Epithelial cell of prostate (primary cell): ENCODE measurements at regions not wholly inside any gene's neighbourhood (a gene's known extent, or its start where the extent isn't known, plus 50 kb on each side); places are given as distances from the start of the nearest gene placed in this dataset.

ENCODE experiments used
- DNase-seq: peaks from one replicate; pipeline ENCODE4 v3.0.0-alpha.2; 2011; ENCODE audit warnings: low read depth, low spot score
- H3K27ac ChIP-seq: fragments of 450-650 bp; 2 replicates; pipeline ENCODE4 v1.5.1; 2017; ENCODE audit warnings: mild to moderate bottlenecking

DNA sequence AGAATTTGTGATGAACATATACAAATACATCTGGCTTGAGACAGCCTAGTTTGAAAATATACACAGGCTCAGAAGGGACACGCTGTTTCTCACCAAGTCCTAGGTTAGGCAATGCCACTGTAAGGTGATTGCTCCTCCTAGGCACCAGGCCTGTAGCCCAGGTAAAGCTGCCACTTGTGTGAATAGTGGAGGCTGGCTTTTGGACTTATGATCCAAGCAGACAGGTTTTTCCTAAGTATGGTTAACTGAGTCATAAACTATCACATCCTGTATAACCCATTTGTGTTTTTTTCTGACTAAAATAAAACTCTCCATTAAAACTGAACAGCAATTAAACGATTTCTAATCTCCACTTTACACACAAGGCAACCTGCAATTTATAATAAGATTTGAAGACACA is 81.0 kb downstream of the SEMA4F start:
- DNase-seq: peak; percentile 56
- peak overlapping the region; percentile 89 for H3K27ac ChIP-seq

DNA sequence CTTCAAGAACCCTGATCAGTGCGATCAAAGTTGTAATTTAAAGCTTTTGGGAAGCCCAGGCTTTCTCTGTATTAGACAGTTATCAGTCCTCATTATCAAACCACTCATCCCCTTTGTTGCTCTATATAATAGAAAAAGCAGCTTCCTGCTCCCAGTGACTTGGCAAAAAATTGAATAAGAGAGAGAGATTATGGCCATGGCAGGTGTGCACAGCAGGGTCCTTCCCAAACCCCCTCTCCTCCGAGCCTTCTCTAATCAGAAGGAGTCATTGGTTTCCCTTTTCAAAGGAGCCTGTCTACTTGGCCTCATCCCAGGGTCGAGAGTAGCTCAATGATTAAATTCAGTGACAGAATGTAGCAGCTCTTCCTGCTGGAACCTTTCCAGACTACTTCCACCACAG is 81.5 kb downstream of the SEMA4F start:
- no peak for DNase-seq
- peak overlapping the region; percentile 89 for H3K27ac ChIP-seq

DNA sequence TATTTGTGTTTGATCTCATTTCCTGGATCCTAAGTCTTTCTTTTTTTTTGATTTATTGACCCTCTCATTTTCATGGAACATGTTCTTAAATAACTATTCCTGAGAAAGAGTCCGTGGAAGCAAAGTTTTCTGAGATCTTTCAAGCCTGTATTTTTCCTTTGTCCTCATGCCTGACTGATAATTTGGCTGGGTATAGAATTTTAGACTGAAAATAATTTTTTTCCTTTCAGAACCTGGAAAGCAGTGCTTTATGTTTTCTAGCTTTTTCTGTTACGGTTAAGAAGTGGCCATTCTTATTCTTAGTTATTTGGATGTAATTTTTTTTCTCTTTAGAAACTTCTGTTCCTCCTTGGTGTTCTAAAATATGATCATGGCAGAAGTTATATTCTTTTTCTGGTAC is 82.5 kb downstream of the SEMA4F start:
- no peak overlapping the region for H3K27ac ChIP-seq
- DNase-seq: no peak

DNA sequence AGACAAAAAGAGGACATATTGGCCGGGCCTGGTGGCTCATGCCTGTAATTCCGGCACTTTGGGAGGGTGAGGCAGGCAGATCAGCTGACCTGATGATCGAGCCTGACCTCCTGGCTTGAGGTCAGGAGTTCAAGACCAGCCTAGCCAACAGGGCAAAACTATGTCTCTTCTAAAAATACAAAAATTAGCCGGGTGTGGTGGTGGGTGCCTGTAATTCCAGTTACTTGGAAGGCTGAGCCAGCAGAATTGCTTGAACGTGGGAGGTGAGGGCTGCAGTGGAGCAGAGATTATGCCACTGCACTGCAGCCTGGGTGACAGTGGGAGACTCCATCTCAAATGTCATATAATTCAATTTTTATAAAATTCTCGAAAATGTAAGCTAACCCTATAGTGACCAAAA is 84.5 kb downstream of the SEMA4F start:
- no peak overlapping the region for H3K27ac ChIP-seq
- no peak for DNase-seq

DNA sequence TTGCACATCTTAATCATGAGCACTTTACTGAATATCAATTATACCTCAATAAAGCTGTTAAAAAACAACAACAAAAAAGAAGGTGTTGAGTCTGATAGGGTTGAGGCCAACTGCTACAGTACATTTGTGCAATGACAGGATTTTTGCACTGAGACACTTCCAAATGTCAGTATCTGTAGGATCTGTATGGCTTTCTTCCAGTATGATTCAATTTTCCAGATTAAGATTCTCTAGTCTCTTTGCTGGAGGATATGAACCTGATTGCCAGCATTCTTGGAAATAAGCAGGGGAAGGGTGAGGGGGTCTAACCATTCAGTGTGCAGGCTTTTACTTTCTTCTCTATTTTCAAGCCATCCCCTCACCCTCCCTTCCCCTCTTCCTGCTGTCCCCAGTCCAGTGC is 85.1 kb downstream of the SEMA4F start:
- H3K27ac ChIP-seq: peak overlapping the region; percentile 98

GRCh38 chr2:74739733-74740241 is 85.7 kb downstream of the SEMA4F start:
- no peak for DNase-seq
- H3K27ac ChIP-seq: peak overlapping the region; percentile 98

More for the DNA sequence above, 85.1 kb downstream of the SEMA4F start:
- DNase-seq: no peak

DNA sequence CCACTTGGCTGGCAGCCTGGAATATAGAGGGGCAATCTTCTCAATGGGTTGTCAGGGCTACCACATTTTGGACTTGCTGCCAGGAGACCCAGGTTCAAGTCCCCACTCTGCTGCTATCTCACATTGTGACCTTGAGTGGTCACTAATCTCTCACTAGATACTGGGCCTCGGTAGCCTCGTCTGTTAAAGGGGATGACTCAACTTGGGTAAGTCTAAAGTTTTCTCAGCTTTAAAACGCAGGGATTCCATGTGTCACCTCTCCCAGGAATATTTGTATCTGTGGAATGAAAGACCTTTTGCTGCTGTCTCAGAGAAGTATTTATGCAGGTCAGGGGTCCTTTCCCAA is 86.3 kb downstream of the SEMA4F start:
- peak; percentile 20 for DNase-seq
- peak overlapping the region; percentile 98 for H3K27ac ChIP-seq

DNA sequence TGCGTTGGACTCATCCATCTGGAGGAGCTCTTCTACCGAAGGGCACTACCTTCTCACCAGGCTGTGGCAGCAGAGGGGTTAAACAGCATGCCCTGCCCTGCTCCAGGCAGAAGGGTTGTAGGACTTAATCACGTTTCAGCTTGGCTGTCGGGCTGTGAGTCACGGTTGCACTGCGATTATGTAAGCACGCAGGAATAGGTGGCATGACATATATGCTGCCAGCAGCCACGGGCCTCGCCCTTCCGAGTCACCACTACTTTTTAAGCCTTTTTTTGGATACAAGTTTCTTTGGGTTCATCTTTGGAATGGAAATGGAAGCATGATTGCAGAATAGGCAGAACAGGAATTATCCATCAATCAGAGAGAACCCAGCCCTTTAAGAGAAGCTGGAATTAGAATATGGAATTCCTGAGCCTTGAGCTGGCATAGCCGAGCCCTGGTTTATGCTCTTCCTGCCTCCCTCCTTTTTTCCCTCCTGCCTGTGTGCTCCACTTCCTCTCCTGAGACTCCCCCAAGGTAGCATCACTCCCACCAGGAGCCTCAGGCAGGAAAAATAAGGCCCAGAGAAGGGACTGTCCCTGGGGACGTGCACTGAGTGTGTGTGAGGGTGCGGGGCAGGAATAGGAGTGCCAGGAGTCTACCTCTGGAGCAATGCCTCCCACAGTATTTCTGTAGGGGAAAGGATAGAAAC is 86.8 kb downstream of the SEMA4F start:
- peak; percentile 95 for DNase-seq
- H3K27ac ChIP-seq: peak overlapping the region; percentile 98

- peak overlapping the region; percentile 98 for H3K27ac ChIP-seq
- DNase-seq: no peak
These were observed 87.6 kb downstream of the SEMA4F start for GRCh38 chr2:74741629-74742028.

DNA sequence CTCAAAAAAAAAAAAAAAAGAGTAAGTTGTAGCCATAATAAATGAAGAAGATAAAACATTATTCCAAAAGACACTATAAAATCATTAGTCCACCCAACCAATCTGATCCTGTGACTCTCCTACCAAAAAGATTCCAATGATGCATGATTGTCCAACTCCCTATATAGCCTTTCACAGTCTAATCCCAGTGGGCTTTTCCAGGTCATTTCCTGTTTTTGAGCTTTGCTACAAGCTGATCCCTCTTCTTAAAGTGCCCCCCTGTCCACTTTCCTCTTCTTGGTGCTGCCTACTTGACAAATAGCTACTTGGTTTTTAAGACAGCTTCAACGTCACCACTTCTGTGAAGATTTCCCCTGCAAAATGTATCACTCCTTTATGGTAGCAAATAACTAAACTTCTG is 88.4 kb downstream of the SEMA4F start:
- no peak overlapping the region for H3K27ac ChIP-seq
- DNase-seq: no peak

GRCh38 chr2:74743039-74743438 is 89.0 kb downstream of the SEMA4F start:
- no peak overlapping the region for H3K27ac ChIP-seq
- no peak for DNase-seq

DNA sequence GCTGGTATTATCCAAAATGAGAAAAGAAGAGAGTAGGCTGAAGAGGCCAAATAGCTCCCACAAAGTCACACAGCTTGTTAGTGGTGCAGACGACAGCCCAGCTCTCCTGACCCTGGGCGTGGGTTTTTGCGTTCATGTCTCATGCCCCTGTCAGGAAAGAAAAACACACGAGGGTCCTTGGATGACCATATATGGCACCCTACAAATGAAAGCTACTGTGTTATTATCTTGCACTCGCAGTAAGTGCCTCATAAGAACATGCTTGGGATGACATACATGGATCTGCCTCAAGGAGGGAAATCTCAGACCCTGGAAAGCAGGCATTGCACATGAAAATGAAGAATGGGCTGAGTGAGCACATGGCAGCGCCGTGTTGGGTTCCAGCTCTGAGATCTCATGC is 89.7 kb downstream of the SEMA4F start:
- no peak for DNase-seq
- H3K27ac ChIP-seq: no peak overlapping the region

DNA sequence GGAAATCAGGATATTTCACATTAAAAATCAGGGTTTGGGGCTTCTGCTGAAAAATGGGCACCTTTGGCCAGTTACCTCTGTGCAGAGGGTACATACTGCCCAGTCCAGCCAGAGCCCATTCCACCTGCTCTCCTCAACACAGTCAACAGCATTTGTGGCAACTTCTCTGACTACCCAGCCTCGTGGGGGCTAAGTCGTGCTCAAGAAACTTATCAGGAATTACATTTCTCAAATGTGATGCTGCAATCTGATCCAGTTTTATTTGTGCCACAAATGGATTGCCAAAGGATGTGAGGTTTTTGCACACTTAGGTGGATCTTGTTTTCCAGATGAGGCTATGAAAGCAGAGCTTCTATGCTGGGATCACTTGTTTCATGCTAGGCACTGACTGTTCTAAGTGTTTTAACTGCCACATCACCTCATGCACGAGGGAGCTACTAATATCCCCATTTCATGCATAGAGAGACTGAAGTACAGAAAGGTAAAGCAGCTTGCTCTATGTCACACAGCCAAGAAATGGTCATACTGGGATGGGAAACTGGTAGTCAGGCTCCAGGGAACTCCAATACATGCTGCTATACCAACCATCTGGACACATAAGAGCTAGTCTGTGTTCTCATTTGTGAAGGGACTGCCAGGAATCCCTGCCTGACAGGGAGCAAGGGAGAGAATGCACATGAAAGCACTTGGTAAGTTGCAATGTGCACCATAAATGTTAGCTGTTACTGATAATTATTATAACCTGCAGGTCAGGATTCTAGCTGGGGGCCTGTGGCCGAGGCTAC is 89.0 kb upstream of the HK2 start:
- no peak for DNase-seq

DNA sequence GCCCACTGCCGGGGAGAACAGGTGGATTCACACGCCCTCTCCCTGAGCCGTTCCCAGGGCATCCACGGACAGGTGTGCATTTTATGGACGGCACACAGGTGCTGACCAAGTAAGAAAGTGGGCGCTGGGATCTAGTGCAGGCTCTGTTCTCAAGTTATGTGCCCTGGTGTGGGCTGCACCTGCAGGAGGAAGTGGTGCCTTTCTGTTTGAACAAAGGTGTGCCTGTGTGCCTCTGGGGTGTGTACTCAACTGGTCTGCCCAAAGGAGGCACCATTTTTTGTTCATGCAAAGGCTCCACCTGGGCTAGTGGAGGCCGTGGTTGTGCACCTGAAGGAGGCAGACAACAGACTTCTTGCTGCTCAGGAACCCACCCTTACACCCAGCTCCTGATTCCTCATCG is 88.2 kb upstream of the HK2 start:
- H3K27ac ChIP-seq: peak overlapping the region; percentile 65
- no peak for DNase-seq

More for the DNA sequence above, 89.0 kb upstream of the HK2 start:
- no peak overlapping the region for H3K27ac ChIP-seq

- peak; percentile 34 for DNase-seq
These were observed 87.4 kb upstream of the HK2 start for GRCh38 chr2:74746480-74746879.

DNA sequence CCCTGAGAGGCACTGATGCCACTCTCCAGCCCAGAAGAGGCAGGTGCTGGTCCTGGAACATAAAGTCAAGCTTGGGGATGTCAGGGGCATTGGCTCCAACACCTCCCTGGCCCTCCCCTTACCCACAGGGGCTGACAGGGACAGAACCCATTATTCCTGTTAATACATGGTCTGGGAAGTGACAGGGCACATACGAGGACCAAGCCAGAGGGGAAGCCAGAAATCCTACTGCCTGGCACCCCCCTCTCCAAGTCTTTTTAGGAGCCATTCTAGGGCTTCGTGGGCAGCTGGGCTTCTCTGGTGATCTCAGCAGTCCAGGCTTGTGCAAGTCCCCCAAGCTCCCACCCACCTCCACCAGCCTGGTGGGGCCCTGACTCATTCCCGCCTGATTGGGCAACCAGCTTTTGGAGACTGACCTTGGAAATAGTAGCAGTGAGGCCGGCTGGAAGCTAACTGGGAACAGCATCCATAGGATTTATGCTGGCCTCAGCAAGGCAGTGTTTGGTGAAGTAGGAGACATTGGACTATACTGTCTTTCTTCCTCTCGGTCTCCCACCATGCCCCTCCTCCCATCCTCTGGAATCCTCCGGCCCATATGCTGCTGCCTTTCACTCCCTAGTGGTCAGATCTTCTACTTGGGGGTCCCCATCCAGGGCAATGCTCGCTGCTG is 86.4 kb upstream of the HK2 start:
- peak overlapping the region; percentile 65 for H3K27ac ChIP-seq
- no peak for DNase-seq

More at GRCh38 chr2:74746480-74746879, 87.4 kb upstream of the HK2 start:
- peak overlapping the region; percentile 65 for H3K27ac ChIP-seq

GRCh38 chr2:74748665-74749064 is 85.3 kb upstream of the HK2 start:
- DNase-seq: no peak

DNA sequence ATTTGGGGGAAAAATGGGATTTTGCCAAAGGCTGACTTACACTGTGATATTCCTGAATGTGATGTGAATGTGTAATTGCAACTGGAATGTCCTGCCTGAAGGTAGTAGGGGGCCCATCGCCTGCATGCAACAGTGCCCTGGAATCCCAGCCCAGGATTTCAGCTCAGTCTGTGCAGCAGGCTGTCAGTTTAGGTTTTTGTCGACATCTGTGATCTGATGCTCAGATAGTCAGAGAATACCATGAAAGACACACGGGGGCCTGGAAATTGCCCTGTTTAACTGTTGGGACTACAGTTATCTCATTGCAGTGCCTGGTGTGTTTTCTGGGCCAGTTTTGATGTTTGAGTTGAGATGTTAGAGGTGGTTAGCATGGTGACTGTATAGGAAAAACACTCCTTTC is 84.5 kb upstream of the HK2 start:
- no peak for DNase-seq
- H3K27ac ChIP-seq: no peak overlapping the region

More at GRCh38 chr2:74748665-74749064, 85.3 kb upstream of the HK2 start:
- H3K27ac ChIP-seq: no peak overlapping the region

DNA sequence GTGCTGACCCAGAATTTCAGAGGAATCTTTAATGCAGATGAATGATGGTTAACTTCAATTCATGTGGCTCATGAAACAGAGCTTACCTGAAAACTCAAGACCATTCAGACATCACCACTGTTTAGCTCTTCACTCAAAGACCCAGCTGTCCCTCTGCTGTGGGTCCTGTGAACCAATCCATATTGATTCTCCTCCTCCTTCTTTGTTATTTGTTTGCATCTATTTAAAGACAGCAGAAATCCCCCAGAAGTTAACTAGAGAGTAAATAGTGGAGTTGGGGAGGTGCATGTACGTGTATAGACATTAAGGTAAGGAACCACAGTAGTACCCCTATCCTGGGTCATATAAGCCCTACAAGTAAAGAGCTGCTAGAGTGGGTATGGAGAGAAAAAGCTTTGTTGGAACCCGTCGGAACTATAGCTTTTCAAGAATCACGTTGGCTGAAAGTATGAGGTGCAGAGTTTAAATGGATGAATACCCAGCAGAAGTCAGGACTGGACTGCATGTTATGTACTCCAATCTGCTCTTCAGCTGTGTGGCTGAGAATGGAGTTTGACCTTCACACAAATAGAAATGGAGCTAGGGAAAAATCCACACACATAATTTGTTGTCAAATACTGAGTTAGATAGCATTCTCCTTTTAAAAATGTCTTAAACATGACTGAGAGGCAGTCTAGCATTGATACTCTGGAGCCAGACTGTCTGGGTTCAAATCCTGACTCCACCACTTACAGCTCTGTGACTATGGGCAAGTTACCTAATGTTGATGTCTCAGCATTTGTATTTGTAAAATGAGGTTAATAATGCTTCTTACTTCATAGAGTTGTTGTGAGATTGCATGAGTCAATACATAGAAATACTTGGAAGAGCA is 81.7 kb upstream of the HK2 start:
- DNase-seq: no peak

GRCh38 chr2:74755386-74755785 is 78.5 kb upstream of the HK2 start:
- H3K27ac ChIP-seq: no peak overlapping the region
- DNase-seq: no peak

More for the DNA sequence above, 81.7 kb upstream of the HK2 start:
- no peak overlapping the region for H3K27ac ChIP-seq
